ENCODE measurements at regions not wholly inside any gene's neighbourhood (a gene's known extent, or its start where the extent isn't known, plus 50 kb on each side); places are given as distances from the start of the nearest gene placed in this dataset.

- TF ChIP-seq, protein P1, sequence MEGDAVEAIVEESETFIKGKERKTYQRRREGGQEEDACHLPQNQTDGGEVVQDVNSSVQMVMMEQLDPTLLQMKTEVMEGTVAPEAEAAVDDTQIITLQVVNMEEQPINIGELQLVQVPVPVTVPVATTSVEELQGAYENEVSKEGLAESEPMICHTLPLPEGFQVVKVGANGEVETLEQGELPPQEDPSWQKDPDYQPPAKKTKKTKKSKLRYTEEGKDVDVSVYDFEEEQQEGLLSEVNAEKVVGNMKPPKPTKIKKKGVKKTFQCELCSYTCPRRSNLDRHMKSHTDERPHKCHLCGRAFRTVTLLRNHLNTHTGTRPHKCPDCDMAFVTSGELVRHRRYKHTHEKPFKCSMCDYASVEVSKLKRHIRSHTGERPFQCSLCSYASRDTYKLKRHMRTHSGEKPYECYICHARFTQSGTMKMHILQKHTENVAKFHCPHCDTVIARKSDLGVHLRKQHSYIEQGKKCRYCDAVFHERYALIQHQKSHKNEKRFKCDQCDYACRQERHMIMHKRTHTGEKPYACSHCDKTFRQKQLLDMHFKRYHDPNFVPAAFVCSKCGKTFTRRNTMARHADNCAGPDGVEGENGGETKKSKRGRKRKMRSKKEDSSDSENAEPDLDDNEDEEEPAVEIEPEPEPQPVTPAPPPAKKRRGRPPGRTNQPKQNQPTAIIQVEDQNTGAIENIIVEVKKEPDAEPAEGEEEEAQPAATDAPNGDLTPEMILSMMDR (conservative IDR thresholded peaks at IDR 0.05): no peak
- no peak for TF ChIP-seq ZFX (IDR thresholded peaks at IDR 0.05)
Observed at GRCh38 chr6:95686895-95687294, 109.6 kb downstream of the MANEA start.

All from C4-2B (cell line).